CD4-positive, alpha-beta T cell (primary cell): ENCODE measurements at regions not wholly inside any gene's neighbourhood (a gene's known extent, or its start where the extent isn't known, plus 50 kb on each side); places are given as distances from the start of the nearest gene placed in this dataset.

ENCODE experiments used
- ATAC-seq: fragments of 200-7000 bp; cut with Tn5 transposase; one replicate; pipeline ENCODE4 v1.10.0; 2022; ENCODE audit warnings: mild to moderate bottlenecking; ENCODE audit not compliant: poor library complexity
- CTCF ChIA-PET: fragments of 350-600 bp; sonication (Branson Sonifier 250); formaldehyde crosslinking; loops from one replicate; lab custom pipeline; 2021; ENCODE audit warnings: antibody characterized with exemption, inconsistent platforms; lab: Charles Lee
- POLR2A ChIA-PET: fragments of 350-600 bp; sonication (Branson Sonifier 250); formaldehyde crosslinking; loops from one replicate; lab custom pipeline; 2021; ENCODE audit warnings: antibody characterized with exemption, inconsistent platforms; lab: Charles Lee
- DNase-seq, 14 experiments: peaks; one replicate each; pipeline ENCODE4 v3.0.0-alpha.2; 2013 to 2020; ENCODE audit warnings: mixed read lengths in 2 of 14
- H3K27ac ChIP-seq, 2 donors: one replicate each; pipeline versions ENCODE4 v1.5.1 to v1.7.0; 2013; ENCODE audit warnings: low read length in 2 of 2, low read depth in 1 of 2, mild to moderate bottlenecking in 1 of 2
- H3K27me3 ChIP-seq, 2 experiments: 1 replicate in 1 of 2; 2 replicates in 1 of 2; pipeline versions ENCODE4 v1.6.1 to v1.7.0; 2013; ENCODE audit warnings: low read length in 2 of 2, control low read depth in 1 of 2, mild to moderate bottlenecking in 1 of 2, moderate library complexity in 1 of 2; ENCODE audit not compliant: insufficient read depth in 2 of 2, control insufficient read depth in 1 of 2
- H3K36me3 ChIP-seq: one replicate; pipeline ENCODE4 v1.6.1; 2013; ENCODE audit warnings: low read length, control low read depth; ENCODE audit not compliant: insufficient read depth
- H3K4me1 ChIP-seq: one replicate; pipeline ENCODE4 v1.6.1; 2013; ENCODE audit warnings: low read length, control low read depth; ENCODE audit not compliant: insufficient read depth
- H3K4me3 ChIP-seq: one replicate; pipeline ENCODE4 v1.5.1; 2013; ENCODE audit warnings: mild to moderate bottlenecking, low read length, moderate library complexity
- H3K9me3 ChIP-seq, 2 experiments: 1 replicate in 1 of 2; 2 replicates in 1 of 2; pipeline versions ENCODE4 v1.6.1 to v1.7.0; 2013; ENCODE audit warnings: low read length in 2 of 2, mild to moderate bottlenecking in 2 of 2, control low read depth in 1 of 2, moderate library complexity in 1 of 2; ENCODE audit not compliant: control insufficient read depth in 1 of 2, insufficient read depth in 1 of 2
- H3K27ac Mint-ChIP-seq: one replicate; pipeline ENCODE4 v1.8.0; 2020; ENCODE audit warnings: mixed read lengths
- H3K27me3 Mint-ChIP-seq: one replicate; pipeline ENCODE4 v1.8.0; 2021; ENCODE audit warnings: mixed read lengths
- H3K36me3 Mint-ChIP-seq: one replicate; pipeline ENCODE4 v1.8.0; 2021; ENCODE audit warnings: low read depth, mixed read lengths
- H3K4me1 Mint-ChIP-seq: one replicate; pipeline ENCODE4 v1.8.0; 2021; ENCODE audit warnings: low read depth, mixed read lengths
- H3K4me3 Mint-ChIP-seq: one replicate; pipeline ENCODE4 v1.8.0; 2020; ENCODE audit warnings: mild to moderate bottlenecking, mixed read lengths
- H3K9me3 Mint-ChIP-seq: one replicate; pipeline ENCODE4 v1.8.0; 2020; ENCODE audit warnings: mixed read lengths
- intact Hi-C, 2 experiments: fragments of 100-400 bp; cut with DNase I in 1 of 2; cut with micrococcal nuclease in 1 of 2; formaldehyde crosslinking; loops; one replicate each; pipeline versions ENCODE4 v1.15.1 to v1.9.0; 2023 to 2025; cut with DNase I, micrococcal nuclease
- TF ChIP-seq, protein P1 (sequence below): fragments of 200-600 bp; IDR thresholded peaks from one replicate; pipeline ENCODE4 v1.8.0; 2022; ENCODE audit warnings: antibody characterized with exemption, mild to moderate bottlenecking

DNA sequence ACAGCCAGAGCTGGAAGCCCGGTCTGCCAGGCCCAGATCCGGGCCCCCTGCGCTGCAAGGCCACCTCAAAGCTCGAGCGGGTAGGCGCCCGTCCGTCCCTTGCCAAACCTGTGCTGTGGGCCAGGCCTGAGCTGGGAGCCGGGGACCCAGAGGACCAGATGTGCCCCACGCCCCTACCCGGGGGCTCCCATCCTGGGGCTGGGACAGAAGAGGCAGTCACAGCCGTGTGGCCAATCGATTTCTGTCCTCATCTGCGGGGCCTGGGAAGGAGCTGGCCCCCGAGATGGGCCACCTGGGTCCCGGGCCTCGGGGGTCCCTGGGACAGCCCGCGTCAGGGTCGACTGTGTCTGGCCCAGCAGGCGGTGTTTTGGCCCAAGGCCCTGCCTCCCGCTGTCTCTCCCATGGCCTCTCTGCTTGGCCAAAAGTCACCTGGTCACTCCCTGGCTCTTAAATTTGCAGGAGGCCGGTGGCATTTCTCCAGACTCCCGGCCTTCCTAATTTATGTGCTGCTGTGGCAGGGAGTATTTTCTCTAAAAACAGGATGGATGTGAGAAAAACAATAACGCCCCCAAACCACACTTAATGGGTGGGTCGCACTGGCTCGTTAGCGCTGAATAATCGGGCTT lies 63.8 kb downstream of the UNCX start:
- POLR2A ChIA-PET, result no interaction called here
- H3K27ac Mint-ChIP-seq, result no peak overlapping the region
- DNase-seq (no peak), ATAC-seq (no peak)
- H3K4me3 Mint-ChIP-seq, result no peak overlapping the region
- no peak overlapping the region for H3K27ac ChIP-seq
- no peak overlapping the region for H3K4me3 ChIP-seq
- no peaks in the 10 kb centered on the region for H3K9me3 Mint-ChIP-seq
- peaks cover 30% of the 10 kb centered on the region for H3K27me3 Mint-ChIP-seq
- CTCF ChIA-PET, result no interaction called here
- peaks cover 0 to 33% of the 10 kb centered on the region in 2 experiments for H3K9me3 ChIP-seq
- TF ChIP-seq, protein P1, sequence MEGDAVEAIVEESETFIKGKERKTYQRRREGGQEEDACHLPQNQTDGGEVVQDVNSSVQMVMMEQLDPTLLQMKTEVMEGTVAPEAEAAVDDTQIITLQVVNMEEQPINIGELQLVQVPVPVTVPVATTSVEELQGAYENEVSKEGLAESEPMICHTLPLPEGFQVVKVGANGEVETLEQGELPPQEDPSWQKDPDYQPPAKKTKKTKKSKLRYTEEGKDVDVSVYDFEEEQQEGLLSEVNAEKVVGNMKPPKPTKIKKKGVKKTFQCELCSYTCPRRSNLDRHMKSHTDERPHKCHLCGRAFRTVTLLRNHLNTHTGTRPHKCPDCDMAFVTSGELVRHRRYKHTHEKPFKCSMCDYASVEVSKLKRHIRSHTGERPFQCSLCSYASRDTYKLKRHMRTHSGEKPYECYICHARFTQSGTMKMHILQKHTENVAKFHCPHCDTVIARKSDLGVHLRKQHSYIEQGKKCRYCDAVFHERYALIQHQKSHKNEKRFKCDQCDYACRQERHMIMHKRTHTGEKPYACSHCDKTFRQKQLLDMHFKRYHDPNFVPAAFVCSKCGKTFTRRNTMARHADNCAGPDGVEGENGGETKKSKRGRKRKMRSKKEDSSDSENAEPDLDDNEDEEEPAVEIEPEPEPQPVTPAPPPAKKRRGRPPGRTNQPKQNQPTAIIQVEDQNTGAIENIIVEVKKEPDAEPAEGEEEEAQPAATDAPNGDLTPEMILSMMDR, result no peak
- no peaks in the 10 kb centered on the region for H3K4me1 ChIP-seq
- H3K36me3 Mint-ChIP-seq, result no peaks in the 10 kb centered on the region
- intact Hi-C loops, result no loop called here
- peaks cover 21 to 37% of the 10 kb centered on the region in 2 experiments for H3K27me3 ChIP-seq
- no peaks in the 10 kb centered on the region for H3K4me1 Mint-ChIP-seq
- H3K36me3 ChIP-seq, result no peaks in the 10 kb centered on the region

DNA sequence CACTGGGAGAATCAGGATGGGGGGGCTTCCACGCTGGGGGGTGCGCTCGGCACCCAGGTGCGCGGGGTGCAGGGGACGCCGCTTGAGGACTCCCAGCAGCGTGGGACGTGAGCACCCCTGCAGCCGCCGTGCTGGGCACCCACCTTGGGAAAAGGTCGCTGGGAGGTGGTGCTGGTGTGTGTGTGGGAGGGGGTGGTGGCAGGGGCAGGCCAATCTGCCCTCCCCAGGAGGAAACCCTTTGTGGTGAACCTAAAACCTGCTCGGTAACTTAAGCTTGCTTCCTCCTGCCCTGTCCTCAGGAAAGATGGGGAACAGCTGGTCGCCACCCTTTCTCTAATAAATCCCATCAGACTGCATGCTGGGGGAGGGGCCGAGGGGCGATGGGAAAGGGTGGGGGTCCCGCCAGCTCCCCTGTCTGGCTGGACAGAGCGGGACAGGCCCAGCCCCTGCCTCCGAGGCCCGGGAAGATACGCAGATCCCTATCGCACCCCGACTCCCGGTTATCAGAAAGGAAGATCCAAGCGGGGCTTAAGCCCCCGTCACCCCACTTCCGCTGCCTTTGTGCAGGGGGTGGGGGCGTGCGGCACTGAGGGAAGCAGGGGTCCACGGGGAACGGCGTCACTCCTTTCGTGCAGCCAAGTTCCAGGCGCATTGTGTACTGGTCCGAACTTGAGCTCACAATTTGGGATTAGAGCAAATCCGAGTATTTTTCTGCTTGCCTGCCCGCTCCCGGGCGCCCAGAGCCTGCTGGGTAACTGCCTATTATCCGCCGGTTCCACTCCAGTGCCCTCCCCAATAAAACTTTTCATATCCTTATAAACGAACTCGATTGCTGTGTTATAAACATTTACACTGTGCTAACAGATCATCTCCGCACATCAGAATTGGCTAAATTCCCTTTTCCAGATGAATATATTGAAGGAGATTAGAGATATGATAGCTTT lies 64.6 kb downstream of the UNCX start:
- Mint-ChIP-seq H3K4me3 (no peak overlapping the region), H3K36me3 (no peaks in the 10 kb centered on the region), H3K27me3 (peaks cover 27% of the 10 kb centered on the region), H3K9me3 (no peaks in the 10 kb centered on the region), H3K27ac (no peak overlapping the region), H3K4me1 (no peaks in the 10 kb centered on the region)
- intact Hi-C loops, result no loop called here
- Histone ChIP-seq H3K27ac (no peak overlapping the region), H3K4me1 (no peaks in the 10 kb centered on the region), H3K9me3 (peaks cover 0 to 26% of the 10 kb centered on the region in 2 experiments), H3K36me3 (no peaks in the 10 kb centered on the region), H3K4me3 (no peak overlapping the region), H3K27me3 (peaks cover 18 to 31% of the 10 kb centered on the region in 2 experiments)
- ATAC-seq, result no peak
- POLR2A ChIA-PET, result no interaction called here
- CTCF ChIA-PET, result no interaction called here
- no peak for DNase-seq
- TF ChIP-seq, protein P1, result no peak

DNA sequence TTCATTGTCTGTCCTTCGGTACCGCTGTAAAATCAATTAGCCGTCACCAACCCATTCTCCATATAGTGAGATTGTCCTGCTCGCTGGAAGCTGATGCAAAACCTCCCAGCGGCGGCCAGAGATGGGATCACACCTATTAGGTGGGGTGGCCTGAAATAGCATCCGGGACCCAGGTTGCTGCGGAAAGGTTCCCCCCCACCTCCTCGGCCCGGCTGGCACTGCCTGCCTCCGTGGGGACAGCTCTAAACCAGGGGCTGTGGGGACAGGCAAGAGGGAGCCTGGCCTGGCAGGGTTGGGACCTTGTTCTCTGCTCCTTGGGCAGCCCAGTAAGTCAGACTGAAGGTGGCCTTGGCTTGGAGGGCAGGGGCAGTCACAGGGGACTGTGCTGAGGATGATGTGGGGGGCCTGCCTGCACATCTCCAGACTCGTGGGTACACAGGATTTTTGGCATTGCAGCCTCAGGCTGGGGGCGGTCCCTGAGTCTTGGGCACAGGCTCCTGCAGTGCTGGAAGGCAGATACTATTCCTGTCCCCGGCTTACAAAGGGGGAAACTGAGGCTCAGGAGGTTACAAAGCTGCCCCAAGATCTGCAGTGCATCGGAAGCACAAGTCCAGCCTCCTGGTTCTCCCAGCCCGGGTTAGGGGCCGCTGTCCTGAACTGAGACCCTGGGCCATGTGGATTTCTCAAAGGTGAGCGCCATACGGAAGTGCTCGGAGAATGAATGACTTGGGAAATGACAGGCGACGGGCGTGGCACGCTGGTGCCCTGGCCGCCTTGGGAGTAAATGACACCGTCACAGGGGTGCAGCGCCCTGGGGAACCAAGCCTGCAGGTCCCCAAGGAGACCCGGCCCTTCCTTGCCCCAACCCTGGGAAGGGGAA lies 65.6 kb downstream of the UNCX start:
- Histone ChIP-seq H3K27ac (no peak overlapping the region), H3K4me1 (no peaks in the 10 kb centered on the region), H3K9me3 (peaks cover 0 to 16% of the 10 kb centered on the region in 2 experiments), H3K4me3 (no peak overlapping the region), H3K36me3 (no peaks in the 10 kb centered on the region), H3K27me3 (peaks cover 13 to 24% of the 10 kb centered on the region in 2 experiments)
- no peak overlapping the region for H3K27ac Mint-ChIP-seq
- intact Hi-C loops, result no loop called here
- no peaks in the 10 kb centered on the region for H3K9me3 Mint-ChIP-seq
- H3K27me3 Mint-ChIP-seq, result peaks cover 25% of the 10 kb centered on the region
- TF ChIP-seq, protein P1, result no peak
- no peaks in the 10 kb centered on the region for H3K4me1 Mint-ChIP-seq
- CTCF ChIA-PET, result no interaction called here
- POLR2A ChIA-PET, result no interaction called here
- ATAC-seq (no peak), DNase-seq (no peak)
- no peaks in the 10 kb centered on the region for H3K36me3 Mint-ChIP-seq
- no peak overlapping the region for H3K4me3 Mint-ChIP-seq
